OCI-LY1 (cell line): ENCODE measurements at regions not wholly inside any gene's neighbourhood (a gene's known extent, or its start where the extent isn't known, plus 50 kb on each side); places are given as distances from the start of the nearest gene placed in this dataset.

Experiments used
- EZH2 ChIP-seq: fragments of 200-600 bp; sonication (generic), shearing (Covaris generic); IDR thresholded peaks from 2 replicates; pipeline ENCODE4 v1.8.0; 2017; ENCODE audit warnings: borderline replicate concordance, mixed run types, mild to moderate bottlenecking, antibody characterized with exemption, low read length, moderate library complexity, mixed read lengths
- TF ChIP-seq, protein P1 (sequence below): fragments of 200-600 bp; sonication (generic), shearing (Covaris generic); IDR thresholded peaks from 2 replicates; pipeline ENCODE4 v1.5.1; 2017; ENCODE audit warnings: mild to moderate bottlenecking, antibody characterized with exemption, low read length, moderate library complexity, mixed read lengths

DNA sequence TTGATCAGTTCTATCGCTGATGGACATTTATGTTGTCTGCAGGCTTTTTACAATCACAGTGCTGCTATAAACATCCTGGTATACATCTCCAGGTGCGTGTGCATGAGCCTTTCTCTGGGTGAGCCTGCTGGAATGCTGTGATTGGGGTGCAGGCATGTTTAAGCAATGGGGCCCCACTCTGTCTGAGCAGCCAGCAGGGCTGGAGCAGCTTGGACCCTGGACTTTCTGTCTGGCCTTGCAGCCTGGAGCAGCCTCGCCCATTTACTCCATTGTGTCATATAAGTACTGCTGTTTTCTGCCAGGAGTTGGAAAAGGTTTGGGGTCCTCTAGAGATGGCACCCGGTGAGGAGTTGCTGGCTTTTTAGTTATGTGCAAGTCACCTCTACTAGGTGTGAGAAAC is 199.0 kb downstream of the KIF26A start:
- TF ChIP-seq, protein P1, sequence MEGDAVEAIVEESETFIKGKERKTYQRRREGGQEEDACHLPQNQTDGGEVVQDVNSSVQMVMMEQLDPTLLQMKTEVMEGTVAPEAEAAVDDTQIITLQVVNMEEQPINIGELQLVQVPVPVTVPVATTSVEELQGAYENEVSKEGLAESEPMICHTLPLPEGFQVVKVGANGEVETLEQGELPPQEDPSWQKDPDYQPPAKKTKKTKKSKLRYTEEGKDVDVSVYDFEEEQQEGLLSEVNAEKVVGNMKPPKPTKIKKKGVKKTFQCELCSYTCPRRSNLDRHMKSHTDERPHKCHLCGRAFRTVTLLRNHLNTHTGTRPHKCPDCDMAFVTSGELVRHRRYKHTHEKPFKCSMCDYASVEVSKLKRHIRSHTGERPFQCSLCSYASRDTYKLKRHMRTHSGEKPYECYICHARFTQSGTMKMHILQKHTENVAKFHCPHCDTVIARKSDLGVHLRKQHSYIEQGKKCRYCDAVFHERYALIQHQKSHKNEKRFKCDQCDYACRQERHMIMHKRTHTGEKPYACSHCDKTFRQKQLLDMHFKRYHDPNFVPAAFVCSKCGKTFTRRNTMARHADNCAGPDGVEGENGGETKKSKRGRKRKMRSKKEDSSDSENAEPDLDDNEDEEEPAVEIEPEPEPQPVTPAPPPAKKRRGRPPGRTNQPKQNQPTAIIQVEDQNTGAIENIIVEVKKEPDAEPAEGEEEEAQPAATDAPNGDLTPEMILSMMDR, result no peak
- TF ChIP-seq EZH2, result no peak
